Activated CD8-positive, alpha-beta T cell treated with anti-CD3 and anti-CD28 coated beads for 36 hours (primary cell): ENCODE measurements at regions not wholly inside any gene's neighbourhood (a gene's known extent, or its start where the extent isn't known, plus 50 kb on each side); places are given as distances from the start of the nearest gene placed in this dataset.

Experiments used
- ATAC-seq: fragments of 200-7000 bp; cut with Tn5 transposase; one replicate; pipeline ENCODE4 v1.10.0; 2021; ENCODE audit warnings: mild to moderate bottlenecking, moderate library complexity
- CTCF ChIA-PET: fragments of 350-600 bp; sonication (Branson Sonifier 250); formaldehyde crosslinking; loops from one replicate; lab custom pipeline; 2021; ENCODE audit warnings: antibody characterized with exemption; lab: Charles Lee
- POLR2A ChIA-PET: fragments of 350-600 bp; sonication (Branson Sonifier 250); formaldehyde crosslinking; loops from one replicate; lab custom pipeline; 2021; ENCODE audit warnings: antibody characterized with exemption; lab: Charles Lee
- DNase-seq: peaks from one replicate; pipeline ENCODE4 v3.0.0-alpha.2; 2020
- H3K27ac Mint-ChIP-seq: one replicate; pipeline ENCODE4 v1.8.0; 2021; ENCODE audit warnings: mild to moderate bottlenecking, mixed read lengths
- H3K27me3 Mint-ChIP-seq: one replicate; pipeline ENCODE4 v1.8.0; 2021; ENCODE audit warnings: mixed read lengths
- H3K36me3 Mint-ChIP-seq: one replicate; pipeline ENCODE4 v1.8.0; 2021; ENCODE audit warnings: low read depth, mixed read lengths
- H3K4me1 Mint-ChIP-seq: one replicate; pipeline ENCODE4 v1.8.0; 2021; ENCODE audit warnings: low read depth, mixed read lengths
- H3K4me3 Mint-ChIP-seq: one replicate; pipeline ENCODE4 v1.8.0; 2021; ENCODE audit warnings: mild to moderate bottlenecking, moderate library complexity, mixed read lengths
- H3K9me3 Mint-ChIP-seq: one replicate; pipeline ENCODE4 v1.8.0; 2021; ENCODE audit warnings: mixed read lengths
- CTCF ChIP-seq: fragments of 200-600 bp; IDR thresholded peaks from one replicate; pipeline ENCODE4 v1.8.0; 2022; ENCODE audit warnings: antibody characterized with exemption, mild to moderate bottlenecking
- intact Hi-C: fragments of 100-400 bp; cut with micrococcal nuclease; formaldehyde crosslinking; loops from one replicate; pipeline ENCODE4 v1.10.0; 2022

- H3K27ac Mint-ChIP-seq: no peak overlapping the region
- DNase-seq: no peak
- H3K27me3 Mint-ChIP-seq: no peaks in the 10 kb centered on the region
- ChIA-PET POLR2A (interaction anchor here (0.9 to 1.6 kb wide), 2 partner anchors 71 to 94 kb away, joined by 3 to 4 read pairs; no protein-coding TSS in a partner anchor), CTCF (interaction anchor here (0.9 to 4.0 kb wide), 5 partner anchors 79 to 447 kb away, joined by 3 to 24 read pairs (median 4); no protein-coding TSS in a partner anchor)
- H3K9me3 Mint-ChIP-seq: no peaks in the 10 kb centered on the region
- ATAC-seq: no peak
- no peaks in the 10 kb centered on the region for H3K36me3 Mint-ChIP-seq
- TF ChIP-seq CTCF: no peak
- H3K4me1 Mint-ChIP-seq: peaks cover 43% of the 10 kb centered on the region
- intact Hi-C loops: no loop called here
- no peak overlapping the region for H3K4me3 Mint-ChIP-seq
These were observed 90.7 kb upstream of the BACH2 start for GRCh38 chr6:90387383-90387775.

GRCh38 chr6:90386399-90387382, 90.0 kb upstream of the BACH2 start:
- Mint-ChIP-seq H3K4me1 (peaks cover 45% of the 10 kb centered on the region), H3K27ac (no peak overlapping the region), H3K27me3 (no peaks in the 10 kb centered on the region), H3K4me3 (no peak overlapping the region), H3K36me3 (no peaks in the 10 kb centered on the region), H3K9me3 (no peaks in the 10 kb centered on the region)
- ChIA-PET CTCF (interaction anchor here (1.1 to 4.0 kb wide), 5 partner anchors 80 to 446 kb away, joined by 3 to 24 read pairs (median 3); no protein-coding TSS in a partner anchor), POLR2A (interaction anchor here (0.9 to 1.6 kb wide), 2 partner anchors 70 to 93 kb away, joined by 3 to 4 read pairs; no protein-coding TSS in a partner anchor)
- ATAC-seq (no peak), DNase-seq (no peak)
- intact Hi-C loops: no loop called here
- no peak for TF ChIP-seq CTCF

- H3K27me3 Mint-ChIP-seq: no peaks in the 10 kb centered on the region
- ATAC-seq (no peak), DNase-seq (no peak)
- no peak for TF ChIP-seq CTCF
- ChIA-PET POLR2A (no interaction called here), CTCF (interaction anchor here (1.2 to 4.0 kb wide), 3 partner anchors 81 to 99 kb away, joined by 3 to 24 read pairs (median 3); no protein-coding TSS in a partner anchor)
- H3K4me1 Mint-ChIP-seq: peaks cover 45% of the 10 kb centered on the region
- no peaks in the 10 kb centered on the region for H3K36me3 Mint-ChIP-seq
- H3K9me3 Mint-ChIP-seq: no peaks in the 10 kb centered on the region
- H3K4me3 Mint-ChIP-seq: no peak overlapping the region
- intact Hi-C loops: no loop called here
- H3K27ac Mint-ChIP-seq: no peak overlapping the region
These were observed 89.2 kb upstream of the BACH2 start for GRCh38 chr6:90385759-90386313.

GRCh38 chr6:90384720-90385119, 88.1 kb upstream of the BACH2 start:
- DNase-seq (no peak), ATAC-seq (no peak)
- peaks cover 43% of the 10 kb centered on the region for H3K4me1 Mint-ChIP-seq
- ChIA-PET CTCF (interaction anchor here (1.1 kb wide), 2 partner anchors 8 to 10 kb away, joined by 5 to 7 read pairs; no protein-coding TSS in a partner anchor), POLR2A (interaction anchor here (1.0 kb wide), 1 partner anchor 33 kb away, joined by 3 read pairs; no protein-coding TSS in a partner anchor)
- H3K4me3 Mint-ChIP-seq: no peak overlapping the region
- intact Hi-C loops: no loop called here
- no peaks in the 10 kb centered on the region for H3K36me3 Mint-ChIP-seq
- H3K27me3 Mint-ChIP-seq: no peaks in the 10 kb centered on the region
- H3K9me3 Mint-ChIP-seq: no peaks in the 10 kb centered on the region
- H3K27ac Mint-ChIP-seq: no peak overlapping the region
- TF ChIP-seq CTCF: no peak
